ENCODE measurements at regions not wholly inside any gene's neighbourhood (a gene's known extent, or its start where the extent isn't known, plus 50 kb on each side); places are given as distances from the start of the nearest gene placed in this dataset.

DNA sequence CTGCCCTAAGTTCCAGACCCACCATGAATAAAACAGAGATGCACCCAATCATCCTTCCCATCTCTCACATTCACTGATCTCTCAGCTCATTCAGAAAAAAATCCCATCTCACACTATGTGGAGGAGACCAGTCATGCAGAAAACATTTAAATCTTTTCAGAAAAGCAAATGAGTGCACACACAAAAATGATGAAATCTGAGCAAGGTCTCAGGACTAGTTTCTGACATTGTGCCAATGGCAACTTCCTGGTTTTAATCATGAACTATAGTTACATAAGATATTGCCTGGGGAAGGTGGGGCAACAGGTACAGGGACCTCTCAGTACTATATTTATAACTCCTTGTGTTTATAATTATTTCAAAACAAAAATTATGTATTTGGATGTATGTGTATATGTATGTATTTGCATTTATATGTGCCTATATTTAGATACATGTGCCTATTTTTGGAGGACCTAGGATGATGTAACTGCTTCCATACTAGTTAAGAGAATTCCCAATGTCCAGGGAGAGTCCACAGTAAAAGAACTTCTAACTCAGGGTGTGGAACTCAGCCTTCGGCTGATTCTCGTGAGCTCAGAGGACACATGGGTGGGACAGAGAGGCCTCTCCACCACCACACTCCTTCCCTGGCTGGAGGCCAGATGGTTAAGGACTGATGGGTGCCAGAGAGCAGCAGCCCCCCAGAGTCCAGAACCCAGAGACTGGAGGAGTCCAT, 71.7 kb upstream of the MAP3K4 start:
- no peak for TF ChIP-seq CTCF (IDR thresholded peaks at IDR 0.05)
- no peak for TF ChIP-seq POLR2A (IDR thresholded peaks at IDR 0.05)
